ENCODE measurements at regions not wholly inside any gene's neighbourhood (a gene's known extent, or its start where the extent isn't known, plus 50 kb on each side); places are given as distances from the start of the nearest gene placed in this dataset.

- no peak for TF ChIP-seq CTCF (IDR thresholded peaks at IDR 0.05; ENCODE audit: low read depth, low read length, poor library complexity, severe bottlenecking)
- no peak for TF ChIP-seq EZH2phosphoT487 (IDR thresholded peaks at IDR 0.05; ENCODE audit: borderline replicate concordance, low read length)
These were observed 100.3 kb upstream of the CHL1 start for GRCh38 chr3:96259-96658.
